Loucy (cell line): ENCODE measurements at regions not wholly inside any gene's neighbourhood (a gene's known extent, or its start where the extent isn't known, plus 50 kb on each side); places are given as distances from the start of the nearest gene placed in this dataset.

Experiments used
- H2AFZ ChIP-seq: fragments of 200-600 bp; sonication (generic); 2 replicates; pipeline ENCODE4 v1.6.0; 2016; ENCODE audit warnings: antibody characterized with exemption, mild to moderate bottlenecking, low read length, moderate library complexity
- H3F3A ChIP-seq: fragments of 200-600 bp; 2 replicates; pipeline ENCODE4 v1.6.0; 2016; ENCODE audit warnings: antibody characterized with exemption, low read depth, mild to moderate bottlenecking
- H3K27me3 ChIP-seq: fragments of 200-600 bp; sonication (generic); 2 replicates; pipeline ENCODE4 v1.6.1; 2014; ENCODE audit warnings: low read length, mild to moderate bottlenecking; ENCODE audit not compliant: insufficient read depth, poor library complexity, severe bottlenecking
- H3K36me3 ChIP-seq: fragments of 200-600 bp; sonication (generic); 2 replicates; pipeline ENCODE4 v1.6.1; 2016; ENCODE audit warnings: low read length; ENCODE audit not compliant: insufficient read depth
- H3K4me1 ChIP-seq: fragments of 200-600 bp; sonication (generic); 2 replicates; pipeline ENCODE4 v1.5.1; 2014; ENCODE audit warnings: low read length, mild to moderate bottlenecking; ENCODE audit not compliant: insufficient read depth, poor library complexity, severe bottlenecking
- H3K4me2 ChIP-seq: fragments of 200-600 bp; sonication (generic); 2 replicates; pipeline ENCODE4 v1.6.0; 2014; ENCODE audit warnings: antibody characterized with exemption, low read length, low read depth, mild to moderate bottlenecking; ENCODE audit not compliant: poor library complexity, severe bottlenecking
- H3K4me3 ChIP-seq: fragments of 200-600 bp; sonication (generic); 2 replicates; pipeline ENCODE4 v1.5.1; 2014; ENCODE audit warnings: low read length, mild to moderate bottlenecking, mixed read lengths; ENCODE audit not compliant: poor library complexity, severe bottlenecking
- H3K79me2 ChIP-seq: fragments of 200-600 bp; sonication (generic); 2 replicates; pipeline ENCODE4 v1.6.1; 2014; ENCODE audit warnings: low read length; ENCODE audit not compliant: insufficient read depth
- H3K9ac ChIP-seq: fragments of 200-600 bp; sonication (generic); 2 replicates; pipeline ENCODE4 v1.6.0; 2014; ENCODE audit warnings: mild to moderate bottlenecking, low read depth, low read length, moderate library complexity; ENCODE audit not compliant: poor library complexity, severe bottlenecking
- H3K9me2 ChIP-seq: fragments of 200-600 bp; sonication (generic); replicated peaks from 2 replicates; pipeline ENCODE4 v1.6.1; 2016; ENCODE audit warnings: low read depth, low read length, mixed read lengths
- H3K9me3 ChIP-seq: fragments of 200-600 bp; sonication (generic); 2 replicates; pipeline ENCODE4 v1.6.1; 2014; ENCODE audit warnings: mild to moderate bottlenecking, antibody characterized with exemption, low read length, low read depth; ENCODE audit not compliant: insufficient read depth
- H4K20me1 ChIP-seq: fragments of 200-600 bp; sonication (generic); 2 replicates; pipeline ENCODE4 v1.6.0; 2014; ENCODE audit warnings: antibody characterized with exemption, low read length, mild to moderate bottlenecking; ENCODE audit not compliant: insufficient read depth, poor library complexity, severe bottlenecking
- CTCF ChIP-seq: fragments of 200-600 bp; sonication (generic); conservative IDR thresholded peaks from 2 replicates; pipeline ENCODE4 v1.5.1; 2014; ENCODE audit warnings: mild to moderate bottlenecking, antibody characterized with exemption, low read length
- EZH2phosphoT487 ChIP-seq: fragments of 200-600 bp; IDR thresholded peaks from 2 replicates; pipeline ENCODE4 v1.6.1; 2018; ENCODE audit warnings: antibody characterized with exemption, mild to moderate bottlenecking, moderate library complexity, borderline replicate concordance

GRCh38 chr5:120960510-120960909 is 496.4 kb downstream of the PRR16 start:
- H3K4me3 ChIP-seq = no peak overlapping the region
- no peaks in the 10 kb centered on the region for H3K9me3 ChIP-seq
- H4K20me1 ChIP-seq = no peaks in the 10 kb centered on the region
- H3K4me1 ChIP-seq = no peaks in the 10 kb centered on the region
- TF ChIP-seq EZH2phosphoT487 = no peak
- no peaks in the 10 kb centered on the region for H3K27me3 ChIP-seq
- H3K4me2 ChIP-seq = no peak overlapping the region
- no peaks in the 10 kb centered on the region for H3F3A ChIP-seq
- no peaks in the 10 kb centered on the region for H3K9me2 ChIP-seq
- H3K9ac ChIP-seq = no peak overlapping the region
- H2AFZ ChIP-seq = no peak overlapping the region
- no peaks in the 10 kb centered on the region for H3K36me3 ChIP-seq
- no peaks in the 10 kb centered on the region for H3K79me2 ChIP-seq

- Histone ChIP-seq H3K79me2 (no peaks in the 10 kb centered on the region), H2AFZ (no peak overlapping the region), H3K9me3 (no peaks in the 10 kb centered on the region), H3K36me3 (no peaks in the 10 kb centered on the region), H3K4me1 (no peaks in the 10 kb centered on the region), H3K9me2 (no peaks in the 10 kb centered on the region), H3F3A (no peaks in the 10 kb centered on the region), H4K20me1 (no peaks in the 10 kb centered on the region), H3K4me3 (no peak overlapping the region), H3K4me2 (no peak overlapping the region), H3K9ac (no peak overlapping the region), H3K27me3 (no peaks in the 10 kb centered on the region)
- TF ChIP-seq CTCF (no peak), EZH2phosphoT487 (no peak)
Observed at GRCh38 chr5:120967366-120967765, 503.3 kb downstream of the PRR16 start.

- no peaks in the 10 kb centered on the region for H3K36me3 ChIP-seq
- no peak overlapping the region for H3K4me2 ChIP-seq
- no peaks in the 10 kb centered on the region for H3K27me3 ChIP-seq
- no peaks in the 10 kb centered on the region for H4K20me1 ChIP-seq
- no peaks in the 10 kb centered on the region for H3K9me3 ChIP-seq
- H2AFZ ChIP-seq = no peak overlapping the region
- no peak overlapping the region for H3K4me3 ChIP-seq
- TF ChIP-seq CTCF = no peak
- TF ChIP-seq EZH2phosphoT487 = no peak
- H3K79me2 ChIP-seq = no peaks in the 10 kb centered on the region
- H3K9me2 ChIP-seq = no peaks in the 10 kb centered on the region
- no peaks in the 10 kb centered on the region for H3F3A ChIP-seq
- no peaks in the 10 kb centered on the region for H3K4me1 ChIP-seq
- H3K9ac ChIP-seq = no peak overlapping the region
Observed at GRCh38 chr5:120974690-120975089, 510.6 kb downstream of the PRR16 start.

GRCh38 chr5:120982351-120982750 is 518.3 kb downstream of the PRR16 start:
- Histone ChIP-seq H2AFZ (no peak overlapping the region), H3K9ac (no peak overlapping the region), H3K4me2 (no peak overlapping the region), H3F3A (no peaks in the 10 kb centered on the region), H3K9me3 (no peaks in the 10 kb centered on the region), H3K4me3 (no peak overlapping the region), H3K9me2 (no peaks in the 10 kb centered on the region), H4K20me1 (no peaks in the 10 kb centered on the region), H3K36me3 (no peaks in the 10 kb centered on the region), H3K4me1 (no peaks in the 10 kb centered on the region), H3K27me3 (no peaks in the 10 kb centered on the region), H3K79me2 (no peaks in the 10 kb centered on the region)
- TF ChIP-seq CTCF = no peak
- TF ChIP-seq EZH2phosphoT487 = no peak
